ENCODE measurements at regions not wholly inside any gene's neighbourhood (a gene's known extent, or its start where the extent isn't known, plus 50 kb on each side); places are given as distances from the start of the nearest gene placed in this dataset.
"Not testable (repeated sequence)": the region's sequence is repeated elsewhere in the genome, so short reads cannot be mapped to it uniquely, and the experiment has no call there.

- H3K4me1 Mint-ChIP-seq: no peaks in the 10 kb centered on the region
- DNase-seq: no peak
- peaks cover 8 to 30% (median 20%) of the 10 kb centered on the region in 6 donors for H3K9me3 Mint-ChIP-seq
- H3K4me3 Mint-ChIP-seq: no peak overlapping the region
- no peak overlapping the region for H3K27ac Mint-ChIP-seq
- no peaks in the 10 kb centered on the region for H3K36me3 Mint-ChIP-seq
- H3K27me3 Mint-ChIP-seq (ENCODE audit: low read depth in 3 of 3): no peaks in the 10 kb centered on the region
Measured at GRCh38 chr2:83217854-83218253, 1241.2 kb downstream of the SUCLG1 start.

- H3K36me3 Mint-ChIP-seq: no peaks in the 10 kb centered on the region
- H3K27me3 Mint-ChIP-seq (ENCODE audit: low read depth in 3 of 3): no peaks in the 10 kb centered on the region
- DNase-seq: no peak
- no peak overlapping the region for H3K27ac Mint-ChIP-seq
- peaks cover 0 to 16% (median 6%) of the 10 kb centered on the region in 6 donors for H3K9me3 Mint-ChIP-seq
- no peaks in the 10 kb centered on the region for H3K4me1 Mint-ChIP-seq
- no peak overlapping the region for H3K4me3 Mint-ChIP-seq
Measured at GRCh38 chr2:83196225-83196624, 1262.9 kb downstream of the SUCLG1 start.

- no peak for DNase-seq
- H3K27me3 Mint-ChIP-seq (ENCODE audit: low read depth in 3 of 3): no peaks in the 10 kb centered on the region
Measured at GRCh38 chr2:83191316-83191715, 1267.8 kb downstream of the SUCLG1 start.

GRCh38 chr2:83186105-83186760 is 1272.8 kb downstream of the SUCLG1 start:
- H3K36me3 Mint-ChIP-seq: no peaks in the 10 kb centered on the region
- no peak overlapping the region for H3K4me3 Mint-ChIP-seq
- no peaks in the 10 kb centered on the region for H3K4me1 Mint-ChIP-seq
- peaks cover 0 to 20% (median 10%) of the 10 kb centered on the region in 6 donors for H3K9me3 Mint-ChIP-seq
- no peak overlapping the region for H3K27ac Mint-ChIP-seq
- peaks cover 0 to 2% (median 0%) of the 10 kb centered on the region in 3 donors for H3K27me3 Mint-ChIP-seq (ENCODE audit: low read depth in 3 of 3)
- no peak for DNase-seq

More at GRCh38 chr2:83191316-83191715, 1267.8 kb downstream of the SUCLG1 start:
- H3K4me1 Mint-ChIP-seq: no peaks in the 10 kb centered on the region
- no peak overlapping the region for H3K27ac Mint-ChIP-seq
- H3K36me3 Mint-ChIP-seq: no peaks in the 10 kb centered on the region
- H3K9me3 Mint-ChIP-seq: peaks cover 0 to 16% (median 5%) of the 10 kb centered on the region in 6 donors
- H3K4me3 Mint-ChIP-seq: no peak overlapping the region

GRCh38 chr2:83180862-83181530 is 1278.1 kb downstream of the SUCLG1 start:
- H3K4me1 Mint-ChIP-seq; DNase-seq; H3K36me3 Mint-ChIP-seq; H3K27me3 Mint-ChIP-seq (ENCODE audit: low read depth in 3 of 3); H3K4me3 Mint-ChIP-seq; H3K27ac Mint-ChIP-seq: not testable (repeated sequence)
- peaks cover 0 to 36% (median 9%) of the 10 kb centered on the region in 6 donors for H3K9me3 Mint-ChIP-seq

- Mint-ChIP-seq H3K27ac (no peak overlapping the region), H3K36me3 (no peaks in the 10 kb centered on the region), H3K27me3 (ENCODE audit: low read depth in 3 of 3) (peaks cover 0 to 2% (median 0%) of the 10 kb centered on the region in 3 donors), H3K4me3 (no peak overlapping the region), H3K9me3 (peaks cover 4 to 25% (median 8%) of the 10 kb centered on the region in 6 donors), H3K4me1 (no peaks in the 10 kb centered on the region)
- DNase-seq: no peak
Measured at GRCh38 chr2:83176539-83176938, 1282.5 kb downstream of the SUCLG1 start.

- H3K36me3 Mint-ChIP-seq: no peaks in the 10 kb centered on the region
- peaks cover 4 to 26% (median 9%) of the 10 kb centered on the region in 6 donors for H3K9me3 Mint-ChIP-seq
- peaks cover 0 to 3% (median 0%) of the 10 kb centered on the region in 3 donors for H3K27me3 Mint-ChIP-seq (ENCODE audit: low read depth in 3 of 3)
- DNase-seq: no peak
- no peak overlapping the region for H3K4me3 Mint-ChIP-seq
- H3K27ac Mint-ChIP-seq: no peak overlapping the region
- H3K4me1 Mint-ChIP-seq: no peaks in the 10 kb centered on the region
Measured at GRCh38 chr2:83172841-83173240, 1286.2 kb downstream of the SUCLG1 start.

- Mint-ChIP-seq H3K4me1 (no peaks in the 10 kb centered on the region), H3K27ac (no peak overlapping the region), H3K36me3 (no peaks in the 10 kb centered on the region), H3K9me3 (peaks cover 6 to 33% (median 17%) of the 10 kb centered on the region in 6 donors), H3K4me3 (no peak overlapping the region), H3K27me3 (ENCODE audit: low read depth in 3 of 3) (peaks cover 0 to 2% (median 2%) of the 10 kb centered on the region in 3 donors)
- no peak for DNase-seq
Measured at GRCh38 chr2:83168377-83168776, 1290.7 kb downstream of the SUCLG1 start.

GRCh38 chr2:83162421-83162820 is 1296.7 kb downstream of the SUCLG1 start:
- peaks cover 2 to 57% (median 19%) of the 10 kb centered on the region in 6 donors for H3K9me3 Mint-ChIP-seq
- no peaks in the 10 kb centered on the region for H3K4me1 Mint-ChIP-seq
- H3K27ac Mint-ChIP-seq: no peak overlapping the region
- no peaks in the 10 kb centered on the region for H3K36me3 Mint-ChIP-seq
- H3K27me3 Mint-ChIP-seq (ENCODE audit: low read depth in 3 of 3): peaks cover 0 to 4% (median 0%) of the 10 kb centered on the region in 3 donors
- H3K4me3 Mint-ChIP-seq: no peak overlapping the region
- DNase-seq: no peak

- H3K4me3 Mint-ChIP-seq: no peak overlapping the region
- H3K27me3 Mint-ChIP-seq (ENCODE audit: low read depth in 3 of 3): peaks cover 0 to 4% (median 0%) of the 10 kb centered on the region in 3 donors
- no peak for DNase-seq
- no peak overlapping the region for H3K27ac Mint-ChIP-seq
- no peaks in the 10 kb centered on the region for H3K36me3 Mint-ChIP-seq
- H3K9me3 Mint-ChIP-seq: peaks cover 5 to 67% (median 18%) of the 10 kb centered on the region in 6 donors
- H3K4me1 Mint-ChIP-seq: no peaks in the 10 kb centered on the region
Measured at GRCh38 chr2:83160571-83160970, 1298.5 kb downstream of the SUCLG1 start.

- H3K4me1 Mint-ChIP-seq: no peaks in the 10 kb centered on the region
- H3K27me3 Mint-ChIP-seq (ENCODE audit: low read depth in 3 of 3): no peaks in the 10 kb centered on the region
- H3K9me3 Mint-ChIP-seq: peaks cover 5 to 46% (median 14%) of the 10 kb centered on the region in 6 donors
- no peak overlapping the region for H3K27ac Mint-ChIP-seq
- H3K4me3 Mint-ChIP-seq: no peak overlapping the region
- no peak for DNase-seq
- H3K36me3 Mint-ChIP-seq: no peaks in the 10 kb centered on the region
Measured at GRCh38 chr2:83155826-83156225, 1303.3 kb downstream of the SUCLG1 start.

GRCh38 chr2:83143946-83144345 is 1315.1 kb downstream of the SUCLG1 start:
- no peak overlapping the region for H3K4me3 Mint-ChIP-seq
- H3K9me3 Mint-ChIP-seq: peaks cover 2 to 22% (median 13%) of the 10 kb centered on the region in 6 donors
- H3K36me3 Mint-ChIP-seq: peaks cover 0 to 4% (median 0%) of the 10 kb centered on the region in 3 donors
- H3K27me3 Mint-ChIP-seq (ENCODE audit: low read depth in 3 of 3): no peaks in the 10 kb centered on the region
- DNase-seq: no peak
- H3K4me1 Mint-ChIP-seq: no peaks in the 10 kb centered on the region
- H3K27ac Mint-ChIP-seq: no peak overlapping the region

GRCh38 chr2:83142934-83143333 is 1316.1 kb downstream of the SUCLG1 start:
- H3K27me3 Mint-ChIP-seq (ENCODE audit: low read depth in 3 of 3): no peaks in the 10 kb centered on the region
- peaks cover 3 to 22% (median 14%) of the 10 kb centered on the region in 6 donors for H3K9me3 Mint-ChIP-seq
- no peaks in the 10 kb centered on the region for H3K4me1 Mint-ChIP-seq
- DNase-seq: no peak
- H3K27ac Mint-ChIP-seq: no peak overlapping the region
- peaks cover 0 to 4% (median 0%) of the 10 kb centered on the region in 3 donors for H3K36me3 Mint-ChIP-seq
- no peak overlapping the region for H3K4me3 Mint-ChIP-seq

- no peak overlapping the region for H3K4me3 Mint-ChIP-seq
- H3K27me3 Mint-ChIP-seq (ENCODE audit: low read depth in 3 of 3): no peaks in the 10 kb centered on the region
- peaks cover 11 to 43% (median 20%) of the 10 kb centered on the region in 6 donors for H3K9me3 Mint-ChIP-seq
- H3K36me3 Mint-ChIP-seq: no peaks in the 10 kb centered on the region
- no peak for DNase-seq
- no peaks in the 10 kb centered on the region for H3K4me1 Mint-ChIP-seq
- no peak overlapping the region for H3K27ac Mint-ChIP-seq
Measured at GRCh38 chr2:83115606-83116005, 1343.5 kb downstream of the SUCLG1 start.
